A673 (cell line): ENCODE measurements at regions not wholly inside any gene's neighbourhood (a gene's known extent, or its start where the extent isn't known, plus 50 kb on each side); places are given as distances from the start of the nearest gene placed in this dataset.
A peak's percentile ranks its signal among the peaks of the same experiment; 100 is the strongest.

Experiments
- BruUV-seq: library from RNA; stranded (reverse); fragments of 400-500 nt; replicated peaks from 2 replicates; lab custom pipeline; 2021; lab: Mats Ljungman, UMichigan
- CTCF ChIA-PET: fragments of 300-600 bp; sonication (Branson Sonifier 250); formaldehyde crosslinking; loops from one replicate; lab custom pipeline; 2022; ENCODE audit warnings: antibody characterized with exemption; lab: Charles Lee
- POLR2A ChIA-PET: fragments of 300-600 bp; sonication (Branson Sonifier 250); formaldehyde crosslinking; loops from one replicate; lab custom pipeline; 2022; ENCODE audit warnings: antibody characterized with exemption; ENCODE audit not compliant: low non-redundant PET; lab: Charles Lee
- DNase-seq: peaks from one replicate; pipeline ENCODE4 v3.0.0-alpha.2; 2015; ENCODE audit warnings: low spot score
- H3K27ac ChIP-seq: fragments of 200-600 bp; sonication (generic); 2 replicates; pipeline ENCODE4 v1.5.1; 2016; ENCODE audit warnings: mixed run types, low read depth, mild to moderate bottlenecking, mixed read lengths, antibody characterized with exemption, low read length; ENCODE audit not compliant: poor library complexity, severe bottlenecking
- H3K27me3 ChIP-seq: fragments of 200-600 bp; sonication (generic); replicated peaks from 2 replicates; pipeline ENCODE4 v1.6.1; 2017; ENCODE audit warnings: mixed run types, low read depth, mild to moderate bottlenecking, mixed read lengths, antibody characterized with exemption, low read length; ENCODE audit not compliant: insufficient read depth, poor library complexity
- H3K36me3 ChIP-seq: fragments of 200-600 bp; sonication (generic); 2 replicates; pipeline ENCODE4 v1.6.1; 2016; ENCODE audit warnings: mixed run types, mild to moderate bottlenecking, mixed read lengths, antibody characterized with exemption, low read length; ENCODE audit not compliant: insufficient read depth, poor library complexity, severe bottlenecking
- H3K4me1 ChIP-seq: fragments of 200-600 bp; sonication (generic); 2 replicates; pipeline ENCODE4 v1.6.1; 2017; ENCODE audit warnings: mixed run types, mild to moderate bottlenecking, mixed read lengths, antibody characterized with exemption, low read length; ENCODE audit not compliant: insufficient read depth, poor library complexity, severe bottlenecking
- H3K4me3 ChIP-seq: fragments of 200-600 bp; sonication (generic); 2 replicates; pipeline ENCODE4 v1.5.1; 2016; ENCODE audit warnings: low read depth, mixed run types, mild to moderate bottlenecking, mixed read lengths, low read length; ENCODE audit not compliant: poor library complexity, severe bottlenecking
- H3K9me3 ChIP-seq: fragments of 200-600 bp; sonication (generic); 2 replicates; pipeline ENCODE4 v1.6.1; 2016; ENCODE audit warnings: mixed run types, low read depth, mild to moderate bottlenecking, mixed read lengths, antibody characterized with exemption, low read length; ENCODE audit not compliant: poor library complexity, severe bottlenecking
- EZH2 ChIP-seq: fragments of 200-600 bp; sonication (generic); IDR thresholded peaks from 2 replicates; pipeline ENCODE4 v1.6.1; 2017; ENCODE audit warnings: borderline replicate concordance, low read depth, mild to moderate bottlenecking, mixed read lengths, antibody characterized with exemption, low read length; ENCODE audit not compliant: poor library complexity, severe bottlenecking
- intact Hi-C: fragments of 100-400 bp; cut with micrococcal nuclease; formaldehyde crosslinking; loops from one replicate; pipeline ENCODE4 v1.10.0; 2022; ENCODE audit not compliant: unreplicated experiment
- TF ChIP-seq, protein P1 (sequence below): fragments of 300-800, 200-600 bp; sonication (generic); conservative IDR thresholded peaks from 2 replicates; pipeline ENCODE4 v1.5.1; 2017; ENCODE audit warnings: low read depth, mild to moderate bottlenecking, antibody characterized with exemption, low read length, moderate library complexity, mixed read lengths

DNA sequence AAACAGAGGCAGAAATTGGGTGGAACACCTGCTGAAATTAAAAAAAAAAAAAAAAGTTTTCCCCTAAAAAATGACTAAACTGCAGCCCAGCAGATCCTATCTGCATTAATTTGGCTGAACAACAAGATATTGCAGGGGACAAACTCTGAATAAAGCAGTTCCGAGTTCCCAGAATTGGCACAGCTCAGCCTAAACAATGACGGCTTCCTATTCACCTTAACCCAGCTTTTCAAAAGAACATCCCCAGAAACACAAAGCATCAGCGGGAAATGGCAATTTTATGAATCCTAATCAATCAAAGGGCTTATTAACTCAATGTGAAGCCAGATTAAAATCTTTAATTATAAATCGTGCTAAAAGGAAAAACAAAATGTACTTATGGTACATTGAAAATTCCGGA, 497.8 kb upstream of the ZFHX3 start:
- DNase-seq = no peak
- Histone ChIP-seq H3K36me3 (no peaks in the 10 kb centered on the region), H3K9me3 (no peaks in the 10 kb centered on the region), H3K4me3 (no peak overlapping the region), H3K4me1 (no peaks in the 10 kb centered on the region), H3K27ac (no peak overlapping the region), H3K27me3 (peaks cover 87% of the 10 kb centered on the region)
- ChIA-PET CTCF (no interaction called here), POLR2A (interaction anchor here (0.7 kb wide), 1 partner anchor 1452 kb away, joined by 12 read pairs; the partner anchor contains the start of genes DHX38 and TXNL4B)
- intact Hi-C loops = loop anchor here (10.0 kb wide), 1 partner anchor 1041 kb away; no protein-coding TSS in a partner anchor
- no TSS peak for BruUV-seq
- TF ChIP-seq, protein P1, sequence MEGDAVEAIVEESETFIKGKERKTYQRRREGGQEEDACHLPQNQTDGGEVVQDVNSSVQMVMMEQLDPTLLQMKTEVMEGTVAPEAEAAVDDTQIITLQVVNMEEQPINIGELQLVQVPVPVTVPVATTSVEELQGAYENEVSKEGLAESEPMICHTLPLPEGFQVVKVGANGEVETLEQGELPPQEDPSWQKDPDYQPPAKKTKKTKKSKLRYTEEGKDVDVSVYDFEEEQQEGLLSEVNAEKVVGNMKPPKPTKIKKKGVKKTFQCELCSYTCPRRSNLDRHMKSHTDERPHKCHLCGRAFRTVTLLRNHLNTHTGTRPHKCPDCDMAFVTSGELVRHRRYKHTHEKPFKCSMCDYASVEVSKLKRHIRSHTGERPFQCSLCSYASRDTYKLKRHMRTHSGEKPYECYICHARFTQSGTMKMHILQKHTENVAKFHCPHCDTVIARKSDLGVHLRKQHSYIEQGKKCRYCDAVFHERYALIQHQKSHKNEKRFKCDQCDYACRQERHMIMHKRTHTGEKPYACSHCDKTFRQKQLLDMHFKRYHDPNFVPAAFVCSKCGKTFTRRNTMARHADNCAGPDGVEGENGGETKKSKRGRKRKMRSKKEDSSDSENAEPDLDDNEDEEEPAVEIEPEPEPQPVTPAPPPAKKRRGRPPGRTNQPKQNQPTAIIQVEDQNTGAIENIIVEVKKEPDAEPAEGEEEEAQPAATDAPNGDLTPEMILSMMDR = no peak
- TF ChIP-seq EZH2 = peak; percentile 66

DNA sequence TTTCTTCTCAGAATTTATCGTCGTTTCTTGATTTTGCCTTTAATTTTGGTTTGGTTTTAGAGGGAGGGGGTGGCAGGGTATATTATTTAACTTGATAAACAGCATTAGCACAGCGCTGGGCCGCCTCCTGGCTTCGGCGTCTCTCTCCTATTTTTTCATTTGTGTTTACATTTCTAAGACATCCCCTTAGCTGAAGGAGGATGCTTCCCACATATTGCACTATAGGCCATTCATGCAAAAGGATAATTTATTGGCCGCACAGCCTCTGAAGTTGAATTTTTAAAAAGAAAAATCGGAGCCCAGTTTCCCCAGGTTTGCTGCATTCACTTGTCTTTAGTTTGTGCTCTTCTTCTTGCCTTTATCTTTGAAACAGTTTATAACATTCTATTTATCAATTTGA, 497.4 kb upstream of the ZFHX3 start:
- TF ChIP-seq, protein P1 = no peak
- BruUV-seq = no TSS peak
- CTCF ChIA-PET = no interaction called here
- POLR2A ChIA-PET = interaction anchor here (0.7 kb wide), 1 partner anchor 1452 kb away, joined by 12 read pairs; the partner anchor contains the start of genes DHX38 and TXNL4B
- no peaks in the 10 kb centered on the region for H3K9me3 ChIP-seq
- H3K27ac ChIP-seq = no peak overlapping the region
- no peak overlapping the region for H3K4me3 ChIP-seq
- DNase-seq = no peak
- intact Hi-C loops = loop anchor here (10.0 kb wide), 1 partner anchor 1040 kb away; no protein-coding TSS in a partner anchor
- no peaks in the 10 kb centered on the region for H3K36me3 ChIP-seq
- peaks cover 82% of the 10 kb centered on the region for H3K27me3 ChIP-seq
- no peaks in the 10 kb centered on the region for H3K4me1 ChIP-seq

DNA sequence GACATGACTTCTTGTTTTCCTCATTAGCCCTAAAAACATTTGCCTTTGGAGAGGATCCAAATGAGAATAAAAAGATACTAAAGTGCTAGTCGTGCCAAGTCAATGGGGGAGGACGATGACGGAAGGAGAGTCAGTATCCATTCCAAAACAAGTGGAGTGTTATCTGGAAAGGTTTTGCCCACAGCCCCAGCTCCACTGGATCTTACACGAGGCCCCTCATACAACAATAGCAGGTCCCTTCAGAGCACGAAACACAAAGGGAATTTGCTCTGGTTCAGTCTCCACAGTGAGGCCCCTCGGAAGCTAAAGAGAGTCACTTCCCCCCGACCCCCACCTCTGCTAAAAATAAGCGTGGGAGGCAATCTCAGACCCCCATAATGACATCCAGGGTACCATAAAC, 496.9 kb upstream of the ZFHX3 start:
- no TSS peak for BruUV-seq
- no peak overlapping the region for H3K4me3 ChIP-seq
- DNase-seq = no peak
- ChIA-PET POLR2A (no interaction called here), CTCF (no interaction called here)
- H3K27ac ChIP-seq = no peak overlapping the region
- intact Hi-C loops = loop anchor here (10.0 kb wide), 1 partner anchor 1040 kb away; no protein-coding TSS in a partner anchor
- peaks cover 78% of the 10 kb centered on the region for H3K27me3 ChIP-seq
- no peaks in the 10 kb centered on the region for H3K36me3 ChIP-seq
- H3K9me3 ChIP-seq = no peaks in the 10 kb centered on the region
- TF ChIP-seq EZH2 = no peak
- TF ChIP-seq, protein P1 = no peak
- H3K4me1 ChIP-seq = no peaks in the 10 kb centered on the region
